ENCODE measurements at regions not wholly inside any gene's neighbourhood (a gene's known extent, or its start where the extent isn't known, plus 50 kb on each side); places are given as distances from the start of the nearest gene placed in this dataset.

DNA sequence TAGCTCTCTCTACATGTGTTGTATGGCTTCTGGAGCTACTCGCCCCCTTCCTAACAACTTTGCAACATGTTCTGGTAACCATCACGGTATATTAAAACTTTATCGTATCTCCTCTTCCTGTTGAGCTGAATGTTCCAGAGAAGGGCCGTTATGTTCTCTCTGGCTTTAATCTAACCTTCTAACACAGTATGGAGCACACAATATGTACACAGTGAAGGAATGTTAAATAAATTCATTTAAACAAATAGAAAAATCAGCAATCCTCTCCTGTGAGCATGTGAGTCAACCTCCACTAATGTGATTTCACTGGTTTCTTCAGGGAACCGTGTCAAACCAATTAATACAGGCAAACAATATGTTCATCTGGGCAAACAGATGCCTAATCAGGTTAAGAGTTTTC, 319.5 kb upstream of the OR4E1 start:
- DNase-seq (ENCODE audit: low read depth, low spot score) = no peak

DNA sequence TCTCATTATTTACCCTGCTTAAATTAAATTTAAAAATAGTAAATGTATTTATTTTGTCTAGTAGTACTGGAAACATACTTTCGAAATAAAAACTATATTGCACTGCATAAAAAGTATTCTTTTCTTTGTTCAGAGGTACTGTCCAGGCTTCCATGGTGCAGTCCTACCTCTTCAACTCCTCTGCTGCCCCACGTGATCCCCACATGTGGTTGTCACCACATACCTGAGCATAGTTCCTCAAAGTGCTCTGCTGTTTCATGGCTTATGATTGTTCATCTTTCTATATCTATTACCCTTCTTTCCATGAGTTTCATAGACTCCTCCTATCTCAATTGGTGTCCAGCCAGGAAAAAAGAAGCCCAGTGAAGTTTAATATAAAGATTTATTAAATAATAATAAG, 317.5 kb upstream of the OR4E1 start:
- no peak for DNase-seq (ENCODE audit: low read depth, low spot score)

DNA sequence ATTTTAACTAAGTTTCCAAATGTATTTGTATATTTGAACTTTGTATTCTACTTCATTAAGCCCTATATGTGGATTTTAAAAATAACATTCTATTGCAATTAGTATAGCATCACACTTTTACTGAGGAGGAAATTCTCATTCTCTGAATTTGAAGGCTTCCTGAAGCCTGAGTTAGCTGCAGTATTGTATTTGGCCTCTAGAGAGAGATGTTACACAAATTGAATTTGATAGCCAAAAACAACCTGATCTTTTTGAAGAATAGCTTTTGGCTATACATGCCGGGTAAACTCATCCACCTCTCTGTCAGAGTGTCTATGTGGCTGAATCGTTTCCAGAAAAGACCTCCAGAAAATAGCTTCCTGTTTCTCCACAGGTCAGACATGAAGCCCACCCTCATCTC, 316.5 kb upstream of the OR4E1 start:
- DNase-seq (ENCODE audit: low read depth, low spot score) = no peak

DNA sequence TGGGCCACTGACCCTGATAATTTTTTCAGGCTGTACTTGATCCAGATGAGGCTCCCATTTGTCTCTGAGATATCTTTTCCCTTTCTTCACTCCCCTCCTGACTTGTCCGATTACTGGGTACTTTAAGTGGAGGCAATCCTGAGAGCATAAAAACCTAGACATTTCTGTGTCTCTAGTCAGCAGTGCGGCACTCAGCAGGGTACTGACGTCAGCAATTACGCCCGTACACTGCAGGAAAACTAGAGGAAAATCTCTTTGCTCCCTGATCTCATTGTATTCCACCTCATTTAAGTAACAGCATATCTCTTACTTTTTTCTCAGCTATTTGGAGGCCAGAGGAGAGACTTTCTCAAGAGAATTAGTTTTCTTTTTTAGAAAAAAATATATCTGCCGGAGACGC, 315.5 kb upstream of the OR4E1 start:
- DNase-seq (ENCODE audit: low read depth, low spot score) = no peak

DNA sequence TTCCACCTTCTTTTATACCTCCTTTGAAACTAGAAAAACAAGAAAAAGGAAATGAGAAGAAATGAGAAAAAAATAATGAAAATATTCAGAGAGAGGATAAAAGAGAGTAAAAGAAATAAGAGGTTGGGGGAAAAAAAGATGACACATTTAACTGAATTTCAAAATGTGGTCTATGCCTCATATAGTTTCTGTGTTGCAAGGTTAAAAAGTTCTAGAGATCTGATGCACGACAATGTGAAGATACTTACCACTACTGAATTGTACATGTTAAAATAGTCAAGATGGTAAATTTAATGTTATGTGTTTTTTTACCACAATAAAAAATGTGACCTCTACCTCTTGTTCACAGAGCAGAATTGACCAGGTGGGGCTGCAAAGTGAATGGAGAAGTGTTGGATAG, 314.8 kb upstream of the OR4E1 start:
- no peak for DNase-seq (ENCODE audit: low read depth, low spot score)

DNA sequence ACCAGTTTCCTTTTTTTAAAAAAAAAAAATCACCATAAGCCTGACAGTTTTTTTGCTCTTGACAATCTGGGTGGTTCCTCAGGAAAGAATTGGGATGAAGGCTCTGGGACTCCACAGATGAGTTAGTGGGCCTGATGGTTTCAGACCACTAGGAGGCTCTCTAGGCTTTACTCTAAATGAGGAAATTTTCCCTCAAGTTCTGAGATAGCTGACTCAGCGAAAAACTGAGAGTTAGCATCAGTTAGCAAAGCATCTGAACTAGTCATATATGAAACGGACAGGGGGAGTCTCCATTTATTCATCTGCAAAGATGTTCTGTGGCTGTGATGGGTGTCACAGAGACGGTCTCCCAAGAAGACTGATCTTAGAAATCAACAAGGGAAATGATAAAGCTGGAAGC, 314.3 kb upstream of the OR4E1 start:
- DNase-seq (ENCODE audit: low read depth, low spot score) = no peak

DNA sequence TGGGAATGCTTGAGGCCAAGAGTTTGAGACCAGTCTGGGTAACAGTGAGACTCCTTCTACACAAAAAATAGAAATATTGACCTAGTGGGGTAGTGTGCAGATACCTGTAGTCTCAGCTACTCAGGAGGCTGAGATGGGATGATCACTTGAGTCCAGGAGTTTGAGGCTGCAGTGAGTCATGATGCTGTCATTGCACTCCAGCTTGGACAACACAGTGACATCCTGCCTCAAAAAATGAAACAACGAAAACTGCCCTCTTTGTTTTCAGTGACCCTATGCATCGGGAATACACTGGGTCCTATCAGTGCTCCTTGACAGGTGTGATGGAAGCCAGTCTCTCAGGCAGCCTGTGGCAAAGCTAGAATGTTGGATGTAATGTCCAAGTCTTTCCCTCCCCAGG, 311.5 kb upstream of the OR4E1 start:
- DNase-seq (ENCODE audit: low read depth, low spot score) = no peak

DNA sequence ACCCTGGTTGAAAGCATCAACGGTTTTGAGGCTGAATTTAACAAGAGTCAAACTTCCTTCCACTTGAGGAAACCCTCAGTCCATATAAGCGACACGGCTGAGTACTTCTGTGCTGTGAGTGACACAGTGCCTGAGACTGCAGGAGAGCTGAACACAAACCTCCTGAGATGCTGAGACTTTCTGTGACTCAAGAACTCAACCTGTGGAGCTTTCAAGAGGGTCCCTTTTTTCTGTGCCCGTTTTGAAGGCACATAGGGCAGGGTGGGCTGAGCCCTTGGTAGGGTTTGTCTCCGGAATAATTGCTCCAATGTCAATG, 305.3 kb upstream of the OR4E1 start:
- no peak for DNase-seq (ENCODE audit: low read depth, low spot score)

DNA sequence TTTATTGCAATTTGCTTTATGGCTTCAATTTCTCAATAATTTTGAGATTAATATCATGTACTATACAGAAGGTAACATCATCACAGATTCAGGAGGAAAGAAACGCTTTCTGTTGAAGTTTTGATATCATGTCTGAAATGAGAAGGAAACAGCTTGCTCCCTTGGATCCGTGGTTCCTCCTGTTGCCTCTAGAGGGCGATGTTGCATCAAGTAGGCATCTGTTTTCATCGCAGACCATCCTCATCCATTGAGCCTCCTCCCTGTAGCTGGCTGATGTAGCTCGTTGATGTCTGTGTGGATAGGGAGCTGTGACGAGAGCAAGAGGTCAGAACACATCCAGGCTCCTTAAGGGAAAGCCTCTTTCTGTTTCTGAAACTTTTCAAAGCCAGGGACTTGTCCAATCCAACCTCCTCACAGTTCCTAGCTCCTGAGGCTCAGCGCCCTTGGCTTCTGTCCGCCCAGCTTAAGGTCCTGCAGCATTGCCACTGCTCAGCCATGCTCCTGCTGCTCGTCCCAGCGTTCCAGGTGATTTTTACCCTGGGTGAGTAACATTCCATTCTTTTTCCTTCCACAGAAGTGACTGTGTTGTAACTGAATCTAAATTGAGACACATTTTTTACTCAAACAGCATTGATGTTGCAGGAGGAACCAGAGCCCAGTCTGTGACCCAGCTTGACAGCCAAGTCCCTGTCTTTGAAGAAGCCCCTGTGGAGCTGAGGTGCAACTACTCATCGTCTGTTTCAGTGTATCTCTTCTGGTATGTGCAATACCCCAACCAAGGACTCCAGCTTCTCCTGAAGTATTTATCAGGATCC, 304.8 kb upstream of the OR4E1 start:
- peak; percentile 10 for DNase-seq (ENCODE audit: low read depth, low spot score)

DNA sequence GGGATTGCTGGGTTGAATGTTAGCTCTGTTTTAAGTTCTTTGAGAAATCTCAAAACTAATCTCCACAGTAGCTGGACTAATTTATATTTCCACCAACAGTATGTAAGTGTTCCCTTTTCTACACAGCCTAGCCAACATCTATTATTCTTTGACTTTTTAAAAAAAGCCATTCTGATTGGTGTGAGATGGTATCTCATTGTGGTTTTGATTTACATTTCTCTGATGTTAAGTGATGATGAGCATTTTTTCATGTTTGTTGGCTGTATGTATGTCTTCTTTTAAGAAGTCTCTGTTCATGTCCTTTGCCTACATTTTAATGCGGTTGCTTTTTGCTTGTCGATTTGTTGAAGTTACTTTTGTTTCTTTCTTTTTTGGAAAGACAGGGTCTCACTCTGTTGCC, 301.1 kb upstream of the OR4E1 start:
- no peak for DNase-seq (ENCODE audit: low read depth, low spot score)

DNA sequence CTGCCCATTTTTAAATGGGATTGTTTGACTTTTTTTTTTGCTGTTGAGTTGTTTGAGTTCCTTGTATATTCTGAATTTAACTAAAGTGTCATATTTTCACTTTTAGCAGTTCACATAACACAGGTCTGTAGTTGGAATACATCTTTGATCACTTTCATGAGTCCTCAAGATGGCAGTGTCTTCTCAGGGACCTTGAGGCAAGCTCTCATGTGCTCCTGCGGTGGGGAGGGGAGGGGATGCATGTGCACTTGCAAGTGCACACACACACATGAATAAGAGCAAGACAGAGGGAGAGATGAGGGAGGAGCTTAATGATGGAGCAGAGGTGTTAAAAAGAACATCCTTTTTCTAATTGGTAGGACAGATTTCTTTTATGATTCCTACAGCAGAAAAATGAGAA, 291.4 kb upstream of the OR4E1 start:
- no peak for DNase-seq (ENCODE audit: low read depth, low spot score)

DNA sequence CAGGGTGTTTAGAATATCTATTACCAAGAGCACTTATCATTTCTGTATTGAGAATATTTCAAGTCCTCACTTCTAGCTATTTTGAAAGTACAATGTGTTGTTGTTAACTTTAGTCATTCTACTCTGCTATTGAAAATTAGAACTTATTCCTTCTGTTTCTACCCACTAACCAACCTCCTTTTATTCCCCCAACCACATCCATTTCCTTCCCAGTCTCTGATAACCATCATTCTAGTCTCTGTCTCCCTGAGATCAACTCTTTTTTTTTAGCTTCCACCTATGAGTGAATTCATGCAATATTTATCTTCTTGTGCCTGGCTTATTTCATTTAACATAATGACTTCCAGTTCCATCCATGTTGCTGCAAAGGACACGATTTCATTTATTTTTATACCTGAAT, 290.6 kb upstream of the OR4E1 start:
- no peak for DNase-seq (ENCODE audit: low read depth, low spot score)

DNA sequence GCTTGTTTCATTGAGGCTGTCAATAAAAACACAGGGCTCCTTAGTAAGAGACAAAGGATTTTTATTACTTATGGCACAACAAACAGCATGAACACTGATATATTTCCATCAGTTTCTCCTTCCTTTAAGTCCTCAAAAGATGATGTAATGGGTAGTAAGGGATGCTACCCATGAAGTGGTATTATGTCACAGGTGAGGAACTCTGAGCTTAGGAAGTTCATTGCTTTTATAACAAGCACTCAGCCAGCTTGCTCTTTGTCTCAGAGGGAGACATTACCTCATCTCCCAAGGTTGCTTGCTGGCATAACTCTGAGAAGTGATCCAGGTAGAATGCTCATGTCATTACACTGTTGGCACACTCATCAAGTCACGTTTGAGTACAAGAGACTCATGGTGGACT, 287.0 kb upstream of the OR4E1 start:
- DNase-seq (ENCODE audit: low read depth, low spot score) = no peak

DNA sequence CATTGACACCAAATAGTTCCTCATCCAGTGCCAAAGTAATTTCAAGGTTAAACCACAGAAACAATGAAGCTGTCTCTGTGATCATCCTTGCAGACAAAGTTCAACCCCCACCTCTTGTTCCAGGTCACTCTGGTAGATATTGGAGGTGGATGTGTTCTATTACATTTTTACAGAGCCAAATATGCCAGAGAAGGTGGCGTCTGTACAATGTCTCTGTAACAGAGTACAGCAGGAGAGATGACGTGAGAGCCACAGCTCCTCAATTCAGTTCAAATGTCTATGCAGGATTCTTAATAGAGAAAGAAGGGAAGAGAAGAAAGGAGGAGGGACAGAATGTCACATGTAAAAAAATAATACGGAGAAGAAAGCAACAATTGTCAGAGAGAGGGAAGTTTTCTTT, 268.3 kb upstream of the OR4E1 start:
- DNase-seq (ENCODE audit: low read depth, low spot score) = no peak

DNA sequence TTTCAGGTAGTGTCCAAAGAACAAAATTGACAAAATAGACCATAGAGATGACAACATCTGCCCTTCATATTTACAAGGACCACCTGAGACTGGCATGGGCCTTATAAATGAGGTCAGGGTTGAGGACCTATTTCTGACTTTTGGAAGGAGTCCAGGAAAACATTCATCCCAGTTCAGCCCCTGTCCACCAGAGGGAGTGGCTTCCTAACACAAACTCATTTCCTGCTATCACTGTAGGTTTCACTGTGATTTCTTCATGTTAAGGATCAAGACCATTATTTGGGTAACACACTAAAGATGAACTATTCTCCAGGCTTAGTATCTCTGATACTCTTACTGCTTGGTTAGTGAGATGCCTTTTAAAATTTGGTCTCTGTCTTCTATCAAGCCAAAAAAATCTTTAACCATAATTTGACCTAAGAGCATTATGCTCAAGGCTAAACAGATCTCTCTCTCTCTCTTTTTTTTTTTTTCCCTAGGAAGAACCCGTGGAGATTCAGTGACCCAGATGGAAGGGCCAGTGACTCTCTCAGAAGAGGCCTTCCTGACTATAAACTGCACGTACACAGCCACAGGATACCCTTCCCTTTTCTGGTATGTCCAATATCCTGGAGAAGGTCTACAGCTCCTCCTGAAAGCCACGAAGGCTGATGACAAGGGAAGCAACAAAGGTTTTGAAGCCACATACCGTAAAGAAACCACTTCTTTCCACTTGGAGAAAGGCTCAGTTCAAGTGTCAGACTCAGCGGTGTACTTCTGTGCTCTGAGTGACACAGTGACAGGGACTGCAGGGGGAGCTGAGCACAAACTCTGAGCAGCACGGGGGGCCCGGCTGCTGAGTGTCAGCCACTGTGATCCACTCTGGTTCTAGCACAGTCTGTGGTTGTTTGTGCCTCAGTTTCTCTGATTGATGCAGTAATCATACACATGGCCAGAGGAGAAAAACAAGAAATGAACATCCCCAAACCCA, 267.6 kb upstream of the OR4E1 start:
- DNase-seq (ENCODE audit: low read depth, low spot score) = no peak

DNA sequence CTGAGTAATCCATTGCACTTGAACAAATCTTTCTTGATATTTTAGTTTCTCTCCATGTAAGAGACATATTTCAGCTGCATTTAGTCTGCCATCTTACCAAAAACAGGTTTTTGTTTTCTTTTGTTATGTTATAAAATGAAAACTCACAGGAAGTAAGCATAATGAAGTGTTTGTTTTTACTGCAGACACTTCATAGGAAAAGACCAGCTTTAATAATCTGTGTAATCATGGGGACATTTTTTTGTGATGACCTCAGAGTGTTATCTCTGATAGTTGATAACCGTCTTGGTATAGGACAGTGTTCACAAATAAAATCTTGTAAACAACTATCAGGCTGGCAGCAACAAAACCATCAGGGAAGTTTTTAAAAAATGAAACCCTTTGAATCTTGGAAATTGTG, 266.2 kb upstream of the OR4E1 start:
- DNase-seq (ENCODE audit: low read depth, low spot score) = no peak

DNA sequence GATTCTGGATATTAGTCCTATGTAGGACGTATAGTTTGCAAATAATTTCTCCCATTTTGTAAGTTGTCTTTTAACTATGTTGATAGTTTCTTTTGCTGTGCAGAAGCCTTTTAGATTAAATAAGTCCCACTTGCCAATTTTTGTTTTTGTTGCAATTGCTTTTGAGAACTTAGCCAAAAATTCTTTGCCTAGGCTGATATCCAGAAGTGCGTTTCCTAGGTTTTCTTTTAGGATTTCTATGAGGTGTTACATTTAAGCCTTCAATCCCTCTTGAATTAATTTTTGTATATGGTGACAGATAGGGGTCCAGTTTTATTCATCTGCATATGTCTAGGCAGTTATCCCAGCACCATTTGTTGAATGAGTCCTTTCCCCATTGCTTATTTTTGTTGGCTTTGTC, 264.4 kb upstream of the OR4E1 start:
- no peak for DNase-seq (ENCODE audit: low read depth, low spot score)

DNA sequence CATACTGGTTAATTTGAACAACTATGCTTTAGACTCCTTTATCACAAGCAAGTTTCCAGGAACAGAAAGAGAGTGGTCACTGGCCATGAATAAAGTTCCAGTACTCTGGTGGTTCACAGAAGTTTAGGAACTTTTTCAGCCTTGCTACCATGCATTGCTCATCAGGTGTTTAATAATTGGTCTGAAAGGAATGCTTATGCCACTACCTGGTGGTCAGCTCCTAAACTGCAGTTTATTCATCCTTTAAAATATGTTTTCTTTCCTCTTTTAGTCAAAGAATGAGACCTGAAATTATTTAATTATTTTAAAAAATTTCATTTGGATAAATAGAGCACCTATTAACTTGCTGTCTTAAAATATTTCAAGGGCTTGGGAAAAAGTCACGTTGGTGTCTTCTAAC, 260.1 kb upstream of the OR4E1 start:
- no peak for DNase-seq (ENCODE audit: low read depth, low spot score)

DNA sequence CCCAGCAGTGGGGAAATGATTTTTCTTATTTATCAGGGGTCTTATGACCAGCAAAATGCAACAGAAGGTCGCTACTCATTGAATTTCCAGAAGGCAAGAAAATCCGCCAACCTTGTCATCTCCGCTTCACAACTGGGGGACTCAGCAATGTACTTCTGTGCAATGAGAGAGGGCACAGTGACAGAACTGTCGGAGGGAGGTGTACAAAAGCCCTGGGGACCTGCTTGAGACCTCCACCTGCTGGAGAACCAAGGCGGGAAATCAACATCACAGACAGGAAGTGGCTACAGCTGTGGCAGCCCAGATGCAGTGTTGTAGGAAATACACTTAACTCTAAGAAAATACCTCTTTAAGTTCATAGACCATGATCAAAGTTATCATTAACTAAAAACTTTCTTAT, 250.9 kb upstream of the OR4E1 start:
- DNase-seq (ENCODE audit: low read depth, low spot score) = no peak

DNA sequence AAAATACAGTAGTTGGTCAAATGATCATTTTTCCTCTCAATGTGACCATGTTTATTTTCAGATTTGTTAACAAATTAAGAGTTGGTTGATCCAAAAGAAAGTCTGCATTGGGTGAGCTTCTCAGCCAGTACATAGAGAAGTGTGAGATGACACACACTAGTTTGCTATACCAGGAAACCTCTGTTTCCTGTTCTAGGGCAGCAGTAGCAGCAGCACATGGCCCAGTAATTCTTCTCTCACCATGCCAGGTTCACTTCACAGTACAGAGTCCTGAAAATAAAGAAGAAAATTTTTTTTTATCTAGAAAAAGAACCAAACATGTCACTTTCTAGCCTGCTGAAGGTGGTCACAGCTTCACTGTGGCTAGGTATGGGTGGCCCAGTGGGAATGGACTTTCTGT, 250.2 kb upstream of the OR4E1 start:
- DNase-seq (ENCODE audit: low read depth, low spot score) = no peak

DNA sequence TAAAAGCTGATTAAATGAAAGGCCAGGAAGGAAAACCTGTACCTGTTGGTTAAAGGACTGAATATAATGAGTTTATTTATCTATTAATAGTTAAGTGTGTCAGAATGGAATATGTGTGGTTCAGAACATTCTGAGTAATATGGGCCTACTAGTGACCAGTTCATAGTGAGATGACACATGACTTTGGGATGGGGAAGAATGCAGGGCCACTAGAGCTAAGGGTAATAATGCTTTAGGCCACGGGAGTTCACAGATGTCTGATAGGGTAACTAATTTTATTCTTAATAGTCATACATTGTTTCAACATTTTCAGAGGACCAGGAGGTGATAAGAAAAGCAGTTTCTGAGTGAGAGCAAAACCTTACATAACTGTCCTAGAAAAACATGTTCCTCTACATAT, 247.8 kb upstream of the OR4E1 start:
- no peak for DNase-seq (ENCODE audit: low read depth, low spot score)

DNA sequence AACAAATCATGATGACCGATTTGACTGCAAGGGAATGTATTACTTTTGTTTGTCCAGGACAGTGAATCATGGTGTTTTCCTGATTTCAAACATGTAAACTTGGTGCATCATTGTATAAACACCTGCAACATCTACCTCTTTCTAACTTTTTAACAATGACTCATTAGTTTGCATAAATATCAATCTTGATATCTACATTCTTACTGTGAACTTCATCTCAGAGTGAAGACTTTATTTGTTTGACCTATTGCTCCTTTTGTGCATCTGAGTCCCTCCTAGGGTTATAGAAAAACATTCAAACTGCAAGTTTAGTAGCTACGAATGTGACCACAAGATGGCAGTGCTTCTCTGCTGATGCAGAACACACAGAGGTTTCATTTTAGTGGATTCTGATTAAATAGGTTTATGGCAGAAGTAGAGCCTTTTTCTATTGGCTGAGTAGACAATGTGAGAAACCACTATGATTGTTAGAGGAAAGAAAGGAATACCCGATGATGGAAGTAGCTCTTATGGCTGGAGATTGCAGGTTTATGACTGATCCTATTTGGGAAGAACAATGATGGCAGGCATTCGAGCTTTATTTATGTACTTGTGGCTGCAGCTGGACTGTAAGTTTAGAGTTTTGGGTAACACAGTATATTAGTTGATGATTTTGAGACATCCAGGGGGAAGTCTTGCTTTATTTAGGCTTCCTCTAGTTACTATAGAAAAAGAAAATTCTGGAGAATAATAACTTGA, 244.2 kb upstream of the OR4E1 start:
- DNase-seq (ENCODE audit: low read depth, low spot score) = peak; percentile 11

Data from activated naive CD8-positive, alpha-beta T cell treated with anti-CD3 and anti-CD28 coated beads, Interleukin-2, amount 50 U/mL, for 16 hours (primary cell).